ENCODE measurements at regions not wholly inside any gene's neighbourhood (a gene's known extent, or its start where the extent isn't known, plus 50 kb on each side); places are given as distances from the start of the nearest gene placed in this dataset.
"Not testable (repeated sequence)": the region's sequence is repeated elsewhere in the genome, so short reads cannot be mapped to it uniquely, and the experiment has no call there.

- POLR2A ChIA-PET = no interaction called here
- no peak for TF ChIP-seq CTCF (IDR thresholded peaks at IDR 0.05; ENCODE audit: insufficient read depth, low read length, missing control alignments)
- H3K4me3 ChIP-seq (ENCODE audit: low read depth, low read length) = no peak overlapping the region
- CTCF ChIA-PET = interaction anchor here (0.9 to 2.0 kb wide), 5 partner anchors 9 to 51 kb away, joined by 3 to 16 read pairs (median 5); no protein-coding TSS in a partner anchor
- no peak for DNase-seq (ENCODE audit: low read depth, low spot score)
These were observed 79.4 kb upstream of the VEPH1 start for GRCh38 chr3:157582637-157582973.

- POLR2A ChIA-PET; DNase-seq (ENCODE audit: low read depth, low spot score); H3K4me3 ChIP-seq (ENCODE audit: low read depth, low read length): not testable (repeated sequence)
- CTCF ChIA-PET = interaction anchor here (0.9 to 2.0 kb wide), 5 partner anchors 9 to 51 kb away, joined by 3 to 16 read pairs (median 5); no protein-coding TSS in a partner anchor
These were observed 78.9 kb upstream of the VEPH1 start for GRCh38 chr3:157581956-157582636.

- ChIA-PET CTCF (interaction anchor here (1.4 to 1.8 kb wide), 4 partner anchors 8 to 50 kb away, joined by 3 to 16 read pairs (median 6); no protein-coding TSS in a partner anchor), POLR2A (no interaction called here)
- no peak for TF ChIP-seq CTCF (IDR thresholded peaks at IDR 0.05; ENCODE audit: insufficient read depth, low read length, missing control alignments)
- DNase-seq (ENCODE audit: low read depth, low spot score) = peak; percentile 10
- no peak overlapping the region for H3K4me3 ChIP-seq (ENCODE audit: low read depth, low read length)
These were observed 78.2 kb upstream of the VEPH1 start for GRCh38 chr3:157581371-157581770.

- DNase-seq (ENCODE audit: low read depth, low spot score) = no peak
- POLR2A ChIA-PET = no interaction called here
- no peak overlapping the region for H3K4me3 ChIP-seq (ENCODE audit: low read depth, low read length)
- TF ChIP-seq CTCF (IDR thresholded peaks at IDR 0.05; ENCODE audit: insufficient read depth, low read length, missing control alignments) = no peak
- CTCF ChIA-PET = interaction anchor here (1.5 kb wide), 1 partner anchor 45 kb away, joined by 9 read pairs; no protein-coding TSS in a partner anchor
These were observed 75.0 kb upstream of the VEPH1 start for GRCh38 chr3:157578181-157578580.

GRCh38 chr3:157574531-157574930 is 71.3 kb upstream of the VEPH1 start:
- TF ChIP-seq CTCF (IDR thresholded peaks at IDR 0.05; ENCODE audit: insufficient read depth, low read length, missing control alignments) = no peak
- no peak overlapping the region for H3K4me3 ChIP-seq (ENCODE audit: low read depth, low read length)
- ChIA-PET CTCF (interaction anchor here (0.8 to 3.7 kb wide), 18 partner anchors 8 to 860 kb away, joined by 3 to 150 read pairs (median 14); no protein-coding TSS in a partner anchor), POLR2A (interaction anchor here (0.7 kb wide), 1 partner anchor 290 kb away, joined by 3 read pairs; no protein-coding TSS in a partner anchor)
- no peak for DNase-seq (ENCODE audit: low read depth, low spot score)

- TF ChIP-seq CTCF (IDR thresholded peaks at IDR 0.05; ENCODE audit: insufficient read depth, low read length, missing control alignments) = no peak
- ChIA-PET CTCF (interaction anchor here (0.8 to 3.7 kb wide), 23 partner anchors 8 to 960 kb away, joined by 3 to 150 read pairs (median 6); no protein-coding TSS in a partner anchor), POLR2A (interaction anchor here (0.7 kb wide), 1 partner anchor 290 kb away, joined by 3 read pairs; no protein-coding TSS in a partner anchor)
- no peak overlapping the region for H3K4me3 ChIP-seq (ENCODE audit: low read depth, low read length)
- DNase-seq (ENCODE audit: low read depth, low spot score) = no peak
These were observed 70.7 kb upstream of the VEPH1 start for GRCh38 chr3:157573780-157574378.

Data from AG04449 (cell line).